ENCODE measurements at regions not wholly inside any gene's neighbourhood (a gene's known extent, or its start where the extent isn't known, plus 50 kb on each side); places are given as distances from the start of the nearest gene placed in this dataset.
"Not testable (repeated sequence)": the region's sequence is repeated elsewhere in the genome, so short reads cannot be mapped to it uniquely, and the experiment has no call there.

DNA sequence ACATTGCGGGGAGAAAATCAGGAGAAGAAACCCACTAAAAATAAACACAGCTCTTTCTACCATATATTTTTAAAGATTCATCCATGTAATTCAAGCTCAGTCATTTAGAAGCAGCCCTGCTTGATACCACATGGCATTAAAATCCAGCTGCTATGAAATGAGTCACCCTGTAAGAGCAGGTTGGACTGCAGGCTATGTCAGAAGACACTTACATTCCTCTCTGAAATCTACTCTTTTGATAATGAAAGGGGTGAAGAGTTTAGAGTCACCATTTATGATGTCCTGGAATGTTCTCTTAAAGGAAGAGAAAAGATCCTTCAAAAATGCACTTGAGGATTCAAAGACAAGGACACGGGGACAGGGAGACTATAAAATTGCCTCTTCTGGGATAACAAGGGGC lies 100.6 kb upstream of the APCDD1 start:
- no peak for DNase-seq (ENCODE audit: low spot score)
- TF ChIP-seq, protein P1, sequence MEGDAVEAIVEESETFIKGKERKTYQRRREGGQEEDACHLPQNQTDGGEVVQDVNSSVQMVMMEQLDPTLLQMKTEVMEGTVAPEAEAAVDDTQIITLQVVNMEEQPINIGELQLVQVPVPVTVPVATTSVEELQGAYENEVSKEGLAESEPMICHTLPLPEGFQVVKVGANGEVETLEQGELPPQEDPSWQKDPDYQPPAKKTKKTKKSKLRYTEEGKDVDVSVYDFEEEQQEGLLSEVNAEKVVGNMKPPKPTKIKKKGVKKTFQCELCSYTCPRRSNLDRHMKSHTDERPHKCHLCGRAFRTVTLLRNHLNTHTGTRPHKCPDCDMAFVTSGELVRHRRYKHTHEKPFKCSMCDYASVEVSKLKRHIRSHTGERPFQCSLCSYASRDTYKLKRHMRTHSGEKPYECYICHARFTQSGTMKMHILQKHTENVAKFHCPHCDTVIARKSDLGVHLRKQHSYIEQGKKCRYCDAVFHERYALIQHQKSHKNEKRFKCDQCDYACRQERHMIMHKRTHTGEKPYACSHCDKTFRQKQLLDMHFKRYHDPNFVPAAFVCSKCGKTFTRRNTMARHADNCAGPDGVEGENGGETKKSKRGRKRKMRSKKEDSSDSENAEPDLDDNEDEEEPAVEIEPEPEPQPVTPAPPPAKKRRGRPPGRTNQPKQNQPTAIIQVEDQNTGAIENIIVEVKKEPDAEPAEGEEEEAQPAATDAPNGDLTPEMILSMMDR (IDR thresholded peaks at IDR 0.05) = no peak
- Histone ChIP-seq H3K4me3 (no peak overlapping the region), H3K27ac (peak overlapping the region in 1 of 2 donors; percentile 48)

- no peak overlapping the region for H3K4me3 ChIP-seq
- no peak for DNase-seq (ENCODE audit: low spot score)
- peak overlapping the region in 1 of 2 donors; percentile 48 for H3K27ac ChIP-seq
- TF ChIP-seq, protein P1 (IDR thresholded peaks at IDR 0.05) = no peak
Observed at GRCh38 chr18:10354241-10354811, 100.1 kb upstream of the APCDD1 start.

GRCh38 chr18:10354890-10355289 lies 99.5 kb upstream of the APCDD1 start:
- TF ChIP-seq, protein P1 (IDR thresholded peaks at IDR 0.05) = no peak
- DNase-seq (ENCODE audit: low spot score) = no peak
- peak overlapping the region in 1 of 2 donors; percentile 48 for H3K27ac ChIP-seq

DNA sequence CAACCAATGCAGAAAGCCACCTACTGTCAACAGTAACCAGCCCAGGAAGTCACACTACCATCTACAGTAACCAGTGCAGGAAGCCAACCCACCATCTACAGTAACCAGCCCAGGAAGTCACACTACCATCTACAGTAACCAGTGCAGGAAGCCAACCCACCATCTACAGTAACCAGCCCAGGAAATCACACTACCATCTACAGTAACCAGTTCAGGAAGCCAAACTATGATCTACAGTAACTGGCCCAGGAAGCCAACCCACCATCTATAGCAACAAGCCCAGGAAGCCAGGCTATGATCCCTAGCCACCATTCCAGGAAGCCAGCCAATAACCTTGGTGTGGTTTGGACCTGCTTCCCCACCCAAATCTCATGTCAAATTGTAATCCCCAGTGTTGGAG lies 97.4 kb upstream of the APCDD1 start:
- not testable (repeated sequence) for DNase-seq (ENCODE audit: low spot score); H3K27ac ChIP-seq; H3K4me3 ChIP-seq

More at GRCh38 chr18:10354890-10355289, 99.5 kb upstream of the APCDD1 start:
- no peak overlapping the region for H3K4me3 ChIP-seq

DNA sequence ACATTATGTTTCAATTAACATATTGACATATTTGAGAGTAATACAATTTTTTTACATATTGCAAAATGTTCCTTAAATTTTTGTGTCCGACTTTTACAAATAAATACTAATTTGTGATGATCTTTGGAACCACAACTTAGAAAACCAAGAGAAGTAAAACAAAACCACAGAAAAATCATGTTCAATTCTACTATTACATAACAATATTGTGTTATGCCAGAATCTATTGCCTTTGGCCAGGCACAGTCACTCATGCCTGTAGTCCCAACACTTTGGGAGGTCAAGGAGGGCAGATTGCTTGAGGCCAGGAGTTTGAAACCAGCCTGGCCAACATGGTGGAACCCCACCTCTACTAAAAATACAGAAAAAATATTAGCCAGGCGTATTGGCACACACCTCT lies 92.8 kb upstream of the APCDD1 start:
- Histone ChIP-seq H3K4me3 (no peak overlapping the region), H3K27ac (no peak overlapping the region)
- DNase-seq (ENCODE audit: low spot score) = no peak
- TF ChIP-seq, protein P1 (IDR thresholded peaks at IDR 0.05) = no peak

- no peak overlapping the region for H3K27ac ChIP-seq
- no peak overlapping the region for H3K4me3 ChIP-seq
- no peak for DNase-seq (ENCODE audit: low spot score)
- TF ChIP-seq, protein P1 (IDR thresholded peaks at IDR 0.05) = no peak
Observed at GRCh38 chr18:10365021-10365500, 89.4 kb upstream of the APCDD1 start.

GRCh38 chr18:10365901-10366300 lies 88.5 kb upstream of the APCDD1 start:
- DNase-seq (ENCODE audit: low spot score) = no peak
- TF ChIP-seq, protein P1 (IDR thresholded peaks at IDR 0.05) = no peak
- no peak overlapping the region for H3K4me3 ChIP-seq
- H3K27ac ChIP-seq = no peak overlapping the region
